ENCODE measurements at regions not wholly inside any gene's neighbourhood (a gene's known extent, or its start where the extent isn't known, plus 50 kb on each side); places are given as distances from the start of the nearest gene placed in this dataset.
"Not testable (repeated sequence)": the region's sequence is repeated elsewhere in the genome, so short reads cannot be mapped to it uniquely, and the experiment has no call there.

- H3K9me2 ChIP-seq (replicated peaks; ENCODE audit: control insufficient read depth, low read length): no peaks in the 10 kb centered on the region
- H3K27me3 ChIP-seq (ENCODE audit: control insufficient read depth, low read length): no peaks in the 10 kb centered on the region
- no peaks in the 10 kb centered on the region for H4K20me1 ChIP-seq (ENCODE audit: control insufficient read depth, insufficient read depth, low read depth, low read length)
- TF ChIP-seq EZH2phosphoT487 (IDR thresholded peaks at IDR 0.05; ENCODE audit: borderline replicate concordance, low read length): no peak
- no peak for TF ChIP-seq CTCF (IDR thresholded peaks at IDR 0.05; ENCODE audit: low read depth, low read length, poor library complexity, severe bottlenecking)
- H3K27ac ChIP-seq (ENCODE audit: low read depth, low read length): no peak overlapping the region
- H3F3A ChIP-seq (ENCODE audit: control insufficient read depth, insufficient read depth): no peaks in the 10 kb centered on the region
- H3K9me3 ChIP-seq (ENCODE audit: control insufficient read depth, insufficient read depth, low read length): no peaks in the 10 kb centered on the region
- no peaks in the 10 kb centered on the region for H3K4me1 ChIP-seq (ENCODE audit: control insufficient read depth, low read length)
- H3K36me3 ChIP-seq (ENCODE audit: control insufficient read depth, low read length): no peaks in the 10 kb centered on the region
- H3K4me3 ChIP-seq (ENCODE audit: low read length): no peak overlapping the region
- no peaks in the 10 kb centered on the region for H3K79me2 ChIP-seq (ENCODE audit: control insufficient read depth, low read length)
- no peak overlapping the region for H3K4me2 ChIP-seq (ENCODE audit: low read length)
Observed at GRCh38 chr10:121672733-121673132, 74.5 kb upstream of the FGFR2 start.

GRCh38 chr10:121669840-121670239, 71.6 kb upstream of the FGFR2 start:
- not testable (repeated sequence) for H3K9me2 ChIP-seq (replicated peaks; ENCODE audit: control insufficient read depth, low read length); H3K27me3 ChIP-seq (ENCODE audit: control insufficient read depth, low read length); H3K9me3 ChIP-seq (ENCODE audit: control insufficient read depth, insufficient read depth, low read length); H3K36me3 ChIP-seq (ENCODE audit: control insufficient read depth, low read length); H3K4me2 ChIP-seq (ENCODE audit: low read length); H3F3A ChIP-seq (ENCODE audit: control insufficient read depth, insufficient read depth); H3K4me1 ChIP-seq (ENCODE audit: control insufficient read depth, low read length); H3K27ac ChIP-seq (ENCODE audit: low read depth, low read length); H3K79me2 ChIP-seq (ENCODE audit: control insufficient read depth, low read length); H3K4me3 ChIP-seq (ENCODE audit: low read length); H4K20me1 ChIP-seq (ENCODE audit: control insufficient read depth, insufficient read depth, low read depth, low read length)

GRCh38 chr10:121669028-121669374, 70.8 kb upstream of the FGFR2 start:
- Histone ChIP-seq H3K4me3 (ENCODE audit: low read length) (no peak overlapping the region), H3K27me3 (ENCODE audit: control insufficient read depth, low read length) (no peaks in the 10 kb centered on the region), H3F3A (ENCODE audit: control insufficient read depth, insufficient read depth) (no peaks in the 10 kb centered on the region), H3K9me3 (ENCODE audit: control insufficient read depth, insufficient read depth, low read length) (no peaks in the 10 kb centered on the region), H3K9me2 (replicated peaks; ENCODE audit: control insufficient read depth, low read length) (no peaks in the 10 kb centered on the region), H3K27ac (ENCODE audit: low read depth, low read length) (no peak overlapping the region), H3K4me2 (ENCODE audit: low read length) (no peak overlapping the region), H3K36me3 (ENCODE audit: control insufficient read depth, low read length) (no peaks in the 10 kb centered on the region), H3K79me2 (ENCODE audit: control insufficient read depth, low read length) (no peaks in the 10 kb centered on the region), H3K4me1 (ENCODE audit: control insufficient read depth, low read length) (no peaks in the 10 kb centered on the region), H4K20me1 (ENCODE audit: control insufficient read depth, insufficient read depth, low read depth, low read length) (no peaks in the 10 kb centered on the region)
- TF ChIP-seq EZH2phosphoT487 (IDR thresholded peaks at IDR 0.05; ENCODE audit: borderline replicate concordance, low read length): no peak
- no peak for TF ChIP-seq CTCF (IDR thresholded peaks at IDR 0.05; ENCODE audit: low read depth, low read length, poor library complexity, severe bottlenecking)

- Histone ChIP-seq H3K4me3 (ENCODE audit: low read length) (no peak overlapping the region), H3K27ac (ENCODE audit: low read depth, low read length) (no peak overlapping the region), H3K27me3 (ENCODE audit: control insufficient read depth, low read length) (no peaks in the 10 kb centered on the region), H3K9me3 (ENCODE audit: control insufficient read depth, insufficient read depth, low read length) (no peaks in the 10 kb centered on the region), H3F3A (ENCODE audit: control insufficient read depth, insufficient read depth) (no peaks in the 10 kb centered on the region), H3K9me2 (replicated peaks; ENCODE audit: control insufficient read depth, low read length) (no peaks in the 10 kb centered on the region), H3K4me2 (ENCODE audit: low read length) (no peak overlapping the region), H4K20me1 (ENCODE audit: control insufficient read depth, insufficient read depth, low read depth, low read length) (no peaks in the 10 kb centered on the region), H3K4me1 (ENCODE audit: control insufficient read depth, low read length) (no peaks in the 10 kb centered on the region), H3K36me3 (ENCODE audit: control insufficient read depth, low read length) (no peaks in the 10 kb centered on the region), H3K79me2 (ENCODE audit: control insufficient read depth, low read length) (no peaks in the 10 kb centered on the region)
- TF ChIP-seq CTCF (IDR thresholded peaks at IDR 0.05; ENCODE audit: low read depth, low read length, poor library complexity, severe bottlenecking): no peak
- TF ChIP-seq EZH2phosphoT487 (IDR thresholded peaks at IDR 0.05; ENCODE audit: borderline replicate concordance, low read length): no peak
Observed at GRCh38 chr10:121668314-121669027, 70.2 kb upstream of the FGFR2 start.
